ENCODE measurements at regions not wholly inside any gene's neighbourhood (a gene's known extent, or its start where the extent isn't known, plus 50 kb on each side); places are given as distances from the start of the nearest gene placed in this dataset.
A peak's percentile ranks its signal among the peaks of the same experiment; 100 is the strongest.

DNA sequence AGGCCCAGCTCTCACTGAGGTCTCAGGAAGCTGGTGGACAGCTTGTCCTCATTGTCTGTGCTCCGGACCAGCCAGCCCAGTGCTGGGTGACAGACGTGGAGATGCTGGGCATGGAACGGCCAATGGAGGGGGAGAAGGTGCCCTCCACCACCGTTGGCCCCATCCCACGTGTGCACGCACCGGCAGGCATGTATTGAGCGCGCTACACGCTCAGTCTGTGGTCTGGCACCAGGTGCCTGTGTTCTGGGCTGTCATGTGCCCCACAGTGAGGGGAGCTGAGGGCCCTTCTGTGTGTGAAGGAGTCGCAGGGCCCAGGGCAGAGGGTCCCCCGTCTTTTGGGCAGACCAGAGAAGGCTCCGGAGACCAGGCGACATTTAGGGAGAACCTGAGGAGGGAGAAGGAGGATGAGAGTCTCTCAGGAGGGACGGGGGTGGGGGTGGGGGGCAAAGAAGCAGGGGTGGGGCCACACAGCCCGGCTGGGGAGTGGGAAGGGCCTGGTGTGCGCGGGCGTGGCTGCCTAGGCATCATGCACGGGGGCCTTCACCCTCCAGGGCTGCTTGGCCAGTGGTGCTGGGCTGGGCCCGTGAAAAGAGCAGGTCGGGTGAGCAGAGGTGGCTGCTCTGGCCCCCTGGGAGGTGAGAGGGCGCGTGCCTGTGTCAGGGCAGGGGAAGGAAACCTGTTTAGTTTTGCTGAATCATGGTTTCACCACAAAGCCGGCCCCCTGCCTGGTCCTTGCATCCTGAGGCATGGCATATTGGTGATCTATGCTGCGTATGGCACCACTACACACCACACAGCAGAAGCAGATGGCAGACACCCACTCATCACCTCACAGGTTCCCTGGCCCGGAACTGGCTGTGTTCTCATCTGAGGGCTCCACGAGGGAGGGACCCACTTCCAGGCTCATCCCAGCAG, 86.7 kb upstream of the TTC34 start:
- DNase-seq (ENCODE audit: low spot score), result no peak

DNA sequence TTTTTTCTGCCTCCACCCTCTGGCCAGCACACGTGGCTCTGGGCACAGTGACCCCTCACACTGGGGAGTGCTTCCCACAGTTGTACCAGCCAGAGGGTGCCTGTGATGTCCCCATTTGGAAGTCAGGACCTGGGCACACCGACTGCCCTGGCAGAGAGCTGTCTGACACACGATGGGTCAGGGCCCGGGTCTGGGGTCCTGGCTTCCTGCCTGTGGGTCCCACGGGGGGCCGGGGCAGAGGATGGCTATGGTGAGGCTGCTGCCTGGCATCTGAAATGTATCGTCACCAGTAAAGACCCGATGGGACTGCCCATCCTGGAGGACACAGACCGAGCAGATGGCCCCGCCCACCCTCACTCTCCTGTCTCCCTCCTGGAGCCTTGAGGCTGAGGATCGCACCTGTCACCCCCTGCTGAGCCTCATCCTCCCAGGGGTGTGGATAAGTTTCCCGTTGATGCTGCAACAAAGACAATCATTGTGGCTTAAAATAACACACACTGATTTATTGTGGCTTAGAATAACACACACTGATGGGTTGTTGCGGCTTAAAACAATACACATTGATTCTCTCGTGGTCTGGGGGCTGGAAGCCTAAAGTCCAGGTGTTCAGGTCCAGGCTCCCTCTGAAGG, 88.8 kb upstream of the TTC34 start:
- DNase-seq (ENCODE audit: low spot score), result peak; percentile 11

DNA sequence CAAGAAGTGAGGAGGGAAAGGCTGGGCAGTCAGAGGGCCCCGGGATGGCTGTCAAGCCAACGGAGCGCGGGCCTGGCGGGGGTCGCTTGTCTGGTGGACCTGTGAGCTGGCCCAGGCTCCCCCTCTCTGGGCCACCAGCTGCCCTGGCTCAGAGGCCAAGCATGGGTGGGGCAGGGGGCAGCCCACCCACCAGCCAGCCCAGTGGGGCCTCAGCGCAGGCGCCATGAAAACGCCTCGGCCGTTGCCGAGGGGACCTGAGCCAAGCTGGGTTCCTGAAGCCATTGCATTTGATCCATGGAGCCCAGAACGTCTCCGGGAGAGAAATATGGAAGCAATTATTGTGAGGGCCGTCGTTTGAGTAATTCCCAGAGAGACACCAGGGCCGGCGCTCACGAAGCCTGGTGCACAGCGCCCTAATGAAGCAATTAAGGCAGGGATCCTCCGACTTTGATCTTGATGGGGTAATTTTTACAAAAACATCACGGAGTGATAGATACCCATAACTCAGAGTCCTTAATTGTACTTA, 90.5 kb upstream of the TTC34 start:
- no peak for DNase-seq (ENCODE audit: low spot score)

GRCh38 chr1:2893473-2894120, 92.1 kb upstream of the TTC34 start:
- no peak for DNase-seq (ENCODE audit: low spot score)

DNA sequence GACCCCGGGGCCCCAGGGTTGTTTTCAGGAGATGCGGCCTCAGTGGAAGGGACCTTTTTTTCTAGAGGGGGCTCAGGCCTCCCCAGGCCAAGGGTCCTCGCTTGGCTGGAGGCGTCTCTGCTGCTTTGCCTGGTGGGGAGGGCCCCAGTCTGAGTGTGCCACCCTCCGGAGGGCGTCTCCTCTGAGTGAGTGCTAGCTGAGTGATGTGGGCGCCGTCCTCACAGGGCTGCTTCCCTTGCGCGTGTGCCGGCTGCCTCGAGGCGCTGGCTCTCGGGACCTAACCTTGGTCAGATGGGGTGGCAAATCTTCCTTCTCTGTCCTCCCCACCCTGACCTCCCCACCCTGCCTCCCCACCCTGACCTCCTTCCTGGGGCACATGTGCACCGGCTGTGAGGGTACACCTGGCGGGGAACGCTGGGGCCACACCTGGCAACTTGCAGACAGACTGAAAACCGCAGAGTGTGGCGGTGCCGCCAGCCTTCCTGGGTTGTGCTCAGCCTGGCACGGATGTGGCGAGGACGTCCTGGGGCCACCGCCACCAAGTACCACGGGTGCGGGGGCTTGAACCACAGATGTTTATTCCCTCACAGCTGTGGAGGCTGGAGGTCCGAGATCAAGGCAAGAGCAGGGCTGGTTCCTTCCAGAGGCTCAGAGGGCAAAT, 93.0 kb upstream of the TTC34 start:
- no peak for DNase-seq (ENCODE audit: low spot score)

GRCh38 chr1:2896824-2897223, 95.3 kb upstream of the TTC34 start:
- DNase-seq (ENCODE audit: low spot score), result no peak

GRCh38 chr1:2903226-2903625, 101.7 kb upstream of the TTC34 start:
- no peak for DNase-seq (ENCODE audit: low spot score)

- DNase-seq (ENCODE audit: low spot score), result no peak
Measured at GRCh38 chr1:2904191-2904590, 102.7 kb upstream of the TTC34 start.

DNA sequence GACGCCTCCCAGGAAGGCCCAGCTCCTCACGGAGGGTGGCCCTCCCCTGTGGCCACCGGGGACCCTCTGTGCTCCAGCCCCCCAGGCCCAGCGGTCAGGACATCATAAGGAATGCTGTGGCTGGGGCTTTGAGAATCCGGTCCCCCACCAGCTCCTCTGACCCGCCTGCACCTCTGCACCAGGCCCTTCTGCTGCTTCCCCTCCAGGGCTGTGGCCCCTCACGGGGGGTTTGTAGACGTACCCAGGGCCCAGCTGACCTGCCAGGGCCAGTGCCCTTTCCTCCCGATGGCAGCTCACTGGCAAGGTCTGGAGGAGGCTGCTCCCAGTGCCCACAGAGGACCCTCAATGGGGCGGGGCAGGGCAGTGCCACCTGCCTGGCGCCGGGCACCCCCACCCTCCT, 103.9 kb upstream of the TTC34 start:
- no peak for DNase-seq (ENCODE audit: low spot score)

- DNase-seq (ENCODE audit: low spot score), result peak; percentile 37
Measured at GRCh38 chr1:2906085-2906484, 104.6 kb upstream of the TTC34 start.

DNA sequence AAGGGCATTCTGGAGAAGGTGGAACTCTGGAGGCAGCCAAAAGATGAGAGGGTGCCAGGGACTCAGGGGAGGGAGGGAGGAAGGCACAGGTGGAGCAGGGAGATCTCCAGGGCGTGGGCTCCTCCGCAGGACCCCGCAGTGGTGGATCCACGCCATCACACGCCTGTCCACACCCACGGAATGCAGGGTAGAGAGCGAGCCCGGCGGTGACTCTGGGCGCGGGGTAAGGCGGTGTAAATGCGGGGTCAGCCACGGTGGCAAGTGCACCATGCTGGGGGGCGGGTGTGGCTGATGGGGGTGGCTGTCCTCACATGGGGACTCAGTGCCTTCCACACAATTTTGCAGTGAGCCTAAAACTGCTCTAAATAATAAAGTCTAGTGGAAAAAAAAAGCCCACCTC, 105.1 kb upstream of the TTC34 start:
- DNase-seq (ENCODE audit: low spot score), result no peak

- DNase-seq (ENCODE audit: low spot score), result no peak
Measured at GRCh38 chr1:2907051-2907450, 105.6 kb upstream of the TTC34 start.

- no peak for DNase-seq (ENCODE audit: low spot score)
Measured at GRCh38 chr1:2908081-2908480, 106.6 kb upstream of the TTC34 start.

- DNase-seq (ENCODE audit: low spot score), result no peak
Measured at GRCh38 chr1:2908561-2908960, 107.1 kb upstream of the TTC34 start.

DNA sequence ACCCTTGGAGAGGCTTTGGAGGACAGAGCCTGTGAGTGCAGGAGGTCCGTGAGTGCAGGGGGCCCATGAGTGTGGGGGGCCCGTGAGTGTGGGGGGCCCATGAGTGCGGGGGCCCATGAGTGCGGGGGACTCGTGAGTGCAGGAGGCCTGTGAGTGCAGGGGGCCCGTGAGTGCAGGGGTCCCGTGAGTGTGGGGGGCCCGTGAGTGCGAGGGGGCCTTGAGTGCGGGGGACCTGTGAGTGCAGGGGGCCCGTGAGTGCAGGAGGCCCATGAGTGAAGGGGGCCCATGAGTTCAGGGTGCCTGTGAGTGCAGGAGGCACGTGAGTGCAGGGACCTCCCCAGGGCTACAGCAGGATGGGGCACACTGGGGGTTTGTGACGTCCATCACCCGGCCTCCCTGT, 108.3 kb upstream of the TTC34 start:
- no peak for DNase-seq (ENCODE audit: low spot score)

- DNase-seq (ENCODE audit: low spot score), result no peak
Measured at GRCh38 chr1:2910211-2910610, 108.7 kb upstream of the TTC34 start.

DNA sequence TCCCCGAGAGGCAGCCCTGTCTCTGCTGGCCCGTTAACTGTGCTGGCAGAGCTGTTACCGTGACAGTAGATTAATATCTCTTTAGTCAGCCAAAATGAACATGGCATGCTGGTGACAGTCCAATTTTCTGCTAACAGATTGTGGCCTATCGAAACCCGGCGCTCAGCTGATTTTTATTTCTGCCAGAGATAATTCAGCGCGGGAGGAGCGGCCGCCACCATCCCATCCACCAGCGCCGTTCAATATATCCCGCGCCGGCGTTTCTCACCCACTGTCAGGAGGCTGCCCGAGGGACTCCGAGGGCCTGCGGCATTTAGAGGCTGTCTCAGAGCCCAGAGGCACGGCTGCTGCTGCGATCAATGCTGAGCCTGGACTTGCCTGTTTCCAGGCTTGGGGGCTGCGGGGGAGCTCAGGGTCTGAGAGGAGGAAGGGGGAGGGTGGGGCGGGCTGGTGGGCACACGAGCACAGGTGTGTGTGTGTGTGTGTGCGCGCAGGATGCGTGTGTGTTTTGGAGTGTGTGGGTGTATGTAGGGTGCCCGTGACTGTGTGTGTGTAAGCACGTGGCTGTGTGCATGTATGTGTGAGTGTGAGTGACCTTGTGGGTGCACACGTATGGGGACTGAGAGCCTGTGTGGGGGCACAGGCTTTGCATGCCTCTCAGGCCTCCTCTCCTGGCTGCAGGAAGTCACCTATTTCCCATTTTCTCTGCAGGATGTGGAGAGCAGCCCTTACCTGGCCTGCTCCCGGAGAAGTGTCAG, 109.7 kb upstream of the ACTRT2 start:
- DNase-seq (ENCODE audit: low spot score), result no peak

DNA sequence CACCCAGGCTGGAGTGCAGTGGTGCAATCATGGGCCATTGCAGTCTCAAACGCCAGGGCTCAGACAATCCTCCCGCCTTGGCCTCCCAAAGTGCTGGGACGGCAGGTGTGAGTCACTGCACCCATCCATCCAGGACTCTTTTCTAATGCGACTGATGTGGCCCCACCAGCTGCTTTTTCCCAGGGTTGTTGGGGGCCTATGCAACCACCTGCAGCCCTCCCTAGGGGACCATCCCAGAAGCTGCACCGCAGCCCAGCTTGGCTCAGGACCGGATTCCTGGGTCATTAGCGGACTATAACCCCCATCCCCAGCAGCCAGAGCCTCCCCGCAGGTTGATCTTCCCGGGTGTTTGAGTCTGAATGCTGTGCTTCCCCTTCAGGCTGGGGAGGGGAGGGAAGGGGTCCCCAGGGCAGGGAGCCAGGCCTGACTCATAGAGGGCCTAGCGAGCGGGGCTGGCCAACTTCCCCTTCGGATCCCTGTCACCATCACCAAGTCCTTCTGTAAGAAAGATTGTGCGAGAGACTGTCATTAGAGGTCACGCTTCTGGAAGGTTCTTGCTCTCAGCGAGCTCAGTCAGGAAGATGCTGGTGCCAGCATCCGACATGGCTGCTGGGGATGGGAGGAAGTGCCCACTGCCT, 108.7 kb upstream of the ACTRT2 start:
- no peak for DNase-seq (ENCODE audit: low spot score)

DNA sequence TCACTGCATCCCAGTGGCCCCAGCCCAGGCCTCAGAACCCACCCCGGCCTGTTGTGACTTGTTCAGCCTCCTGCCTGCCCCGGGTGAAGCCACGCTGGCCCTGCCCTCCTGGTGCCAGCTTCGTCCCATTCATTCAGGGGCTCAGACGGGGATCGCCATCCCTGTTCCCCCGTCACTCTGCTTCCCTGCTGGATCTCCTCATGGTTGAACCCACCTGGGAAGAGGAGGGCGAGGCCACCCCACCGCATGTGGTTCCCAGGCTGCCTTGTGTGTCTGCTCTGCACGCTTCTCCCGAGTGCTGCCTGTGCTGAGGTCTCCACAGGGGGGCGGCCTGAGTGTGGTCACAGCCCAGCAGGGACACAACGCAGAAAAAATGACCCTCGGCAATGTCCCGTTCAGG, 108.2 kb upstream of the ACTRT2 start:
- DNase-seq (ENCODE audit: low spot score), result no peak

- DNase-seq (ENCODE audit: low spot score), result peak; percentile 74
Measured at GRCh38 chr1:2914702-2915101, 106.6 kb upstream of the ACTRT2 start.

DNA sequence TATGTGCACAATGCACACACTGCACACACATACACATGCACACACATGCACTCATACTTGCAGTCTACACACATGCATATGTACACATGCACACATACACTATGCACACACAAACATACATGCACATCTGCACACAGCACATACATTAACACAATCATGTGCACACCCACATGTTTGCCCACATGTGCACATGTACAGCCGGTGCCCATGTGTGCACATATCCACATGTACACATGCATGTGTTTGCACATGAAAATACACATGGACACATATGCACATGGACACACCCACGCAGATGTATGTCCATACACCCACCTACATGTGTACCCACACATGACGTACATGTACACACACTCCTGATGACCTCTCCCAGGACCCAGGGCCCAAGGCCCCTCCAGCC, 105.1 kb upstream of the ACTRT2 start:
- no peak for DNase-seq (ENCODE audit: low spot score)

Measured in globus pallidus (tissue), 1 donor.